Effector memory CD4-positive, alpha-beta T cell (primary cell): ENCODE measurements at regions not wholly inside any gene's neighbourhood (a gene's known extent, or its start where the extent isn't known, plus 50 kb on each side); places are given as distances from the start of the nearest gene placed in this dataset.

Experiments used
- DNase-seq, 3 donors: peaks; one replicate each; pipeline ENCODE4 v3.0.0-alpha.2; 2020
- H3K27ac ChIP-seq: 2 replicates; pipeline ENCODE4 v1.7.0; 2013; ENCODE audit warnings: mild to moderate bottlenecking, low read length, moderate library complexity; ENCODE audit not compliant: insufficient read depth, poor library complexity, severe bottlenecking
- H3K27me3 ChIP-seq: replicated peaks from 2 replicates; pipeline ENCODE4 v1.7.0; 2013; ENCODE audit warnings: mild to moderate bottlenecking, low read length; ENCODE audit not compliant: insufficient read depth, control insufficient read depth, poor library complexity, severe bottlenecking
- H3K36me3 ChIP-seq: 2 replicates; pipeline ENCODE4 v1.7.0; 2013; ENCODE audit warnings: mild to moderate bottlenecking, low read length, moderate library complexity; ENCODE audit not compliant: control insufficient read depth, insufficient read depth
- H3K4me1 ChIP-seq: 2 replicates; pipeline ENCODE4 v1.7.0; 2013; ENCODE audit warnings: low read length, mild to moderate bottlenecking; ENCODE audit not compliant: control insufficient read depth, insufficient read depth, poor library complexity, severe bottlenecking
- H3K4me3 ChIP-seq: 2 replicates; pipeline ENCODE4 v1.7.0; 2013; ENCODE audit warnings: low read length, low read depth, mild to moderate bottlenecking; ENCODE audit not compliant: insufficient read depth, poor library complexity, severe bottlenecking
- H3K9me3 ChIP-seq: 2 replicates; pipeline ENCODE4 v1.7.0; 2013; ENCODE audit warnings: mild to moderate bottlenecking, low read length, moderate library complexity; ENCODE audit not compliant: control insufficient read depth

DNA sequence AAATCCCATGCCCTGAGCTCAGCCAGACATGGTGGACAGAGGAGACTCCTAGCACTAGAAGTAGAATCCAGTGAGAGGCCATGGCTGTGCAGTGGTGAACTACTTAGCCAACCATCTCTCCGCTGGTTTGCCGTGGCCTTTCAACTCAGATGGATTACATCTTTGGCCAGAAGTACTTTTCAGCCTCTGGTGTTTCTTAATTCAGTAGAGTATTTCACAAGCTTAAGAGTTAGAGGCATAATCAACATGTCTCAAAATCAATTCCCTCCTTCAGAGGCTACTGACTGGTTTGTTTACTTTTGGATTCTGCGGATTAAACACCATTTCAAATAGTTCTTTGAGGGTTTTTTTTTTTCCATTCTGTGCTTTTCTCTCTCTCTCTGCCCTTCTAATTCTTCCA is 91.1 kb upstream of the PGRMC2 start:
- Histone ChIP-seq H3K27ac (no peak overlapping the region), H3K36me3 (no peaks in the 10 kb centered on the region), H3K4me1 (no peaks in the 10 kb centered on the region), H3K9me3 (no peaks in the 10 kb centered on the region), H3K27me3 (no peaks in the 10 kb centered on the region), H3K4me3 (no peak overlapping the region)
- DNase-seq: no peak

DNA sequence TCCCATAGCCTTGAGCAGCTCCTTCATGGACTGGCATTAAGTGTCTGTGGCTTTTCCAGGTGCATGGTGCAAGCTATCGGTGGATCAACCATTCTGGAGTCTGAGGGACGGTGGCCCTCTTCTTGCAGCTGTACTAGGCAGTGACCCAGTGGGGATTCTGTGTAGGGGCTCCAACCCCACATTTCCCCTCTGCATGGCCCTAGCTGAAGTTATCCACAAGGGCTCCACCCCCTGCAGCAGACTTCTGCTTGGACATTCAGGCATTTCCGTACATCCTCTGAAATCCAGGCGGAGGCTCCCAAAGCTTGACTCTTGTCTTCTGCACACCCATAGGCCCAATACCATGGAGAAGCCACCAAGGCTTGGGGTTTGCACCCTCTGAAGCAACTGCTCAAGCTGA is 89.3 kb upstream of the PGRMC2 start:
- Histone ChIP-seq H3K9me3 (no peaks in the 10 kb centered on the region), H3K4me3 (no peak overlapping the region), H3K36me3 (no peaks in the 10 kb centered on the region), H3K27ac (no peak overlapping the region), H3K27me3 (no peaks in the 10 kb centered on the region), H3K4me1 (no peaks in the 10 kb centered on the region)
- DNase-seq: no peak

DNA sequence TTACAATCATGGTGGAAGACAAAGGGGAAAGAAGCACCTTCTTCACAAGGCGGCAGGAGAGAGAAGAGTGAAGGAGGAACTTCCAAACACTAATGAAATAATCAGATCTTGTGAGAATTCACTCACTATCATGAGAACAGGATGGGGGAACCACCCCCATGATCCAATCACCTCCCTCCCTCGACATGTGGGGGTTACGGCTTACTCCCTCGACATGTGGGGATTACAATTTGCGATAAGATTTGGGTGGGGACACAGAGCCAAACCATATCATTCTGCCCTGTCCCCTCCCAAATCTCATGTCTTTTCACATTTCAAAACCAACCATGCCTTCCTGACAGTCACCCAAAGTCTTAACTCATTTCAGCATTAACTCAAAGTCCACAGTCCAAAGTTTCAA is 88.7 kb upstream of the PGRMC2 start:
- Histone ChIP-seq H3K27ac (no peak overlapping the region), H3K36me3 (no peaks in the 10 kb centered on the region), H3K27me3 (no peaks in the 10 kb centered on the region), H3K4me1 (no peaks in the 10 kb centered on the region), H3K4me3 (no peak overlapping the region), H3K9me3 (no peaks in the 10 kb centered on the region)
- DNase-seq: no peak

DNA sequence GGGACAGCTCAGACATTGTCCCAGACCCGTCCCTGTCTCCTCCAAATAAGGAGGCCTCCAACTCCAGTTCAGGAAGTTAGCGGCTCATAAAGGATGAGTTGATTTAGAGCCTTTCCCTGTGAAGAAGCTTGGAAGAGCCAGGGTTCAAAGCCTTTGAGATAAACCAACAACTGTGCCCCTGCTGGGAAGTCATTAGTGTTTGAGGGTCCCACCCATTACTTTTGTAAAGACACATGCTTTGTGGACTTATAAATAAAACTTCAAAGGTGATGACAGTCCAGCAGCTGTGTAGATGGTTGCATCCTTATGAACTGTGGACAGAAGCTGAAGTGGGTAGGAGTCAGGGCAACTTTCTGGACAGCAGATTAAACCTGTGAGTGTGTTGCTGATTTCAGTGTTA is 86.0 kb upstream of the PGRMC2 start:
- Histone ChIP-seq H3K4me1 (no peaks in the 10 kb centered on the region), H3K4me3 (no peak overlapping the region), H3K27ac (no peak overlapping the region), H3K36me3 (no peaks in the 10 kb centered on the region), H3K9me3 (no peaks in the 10 kb centered on the region), H3K27me3 (no peaks in the 10 kb centered on the region)
- DNase-seq: no peak

DNA sequence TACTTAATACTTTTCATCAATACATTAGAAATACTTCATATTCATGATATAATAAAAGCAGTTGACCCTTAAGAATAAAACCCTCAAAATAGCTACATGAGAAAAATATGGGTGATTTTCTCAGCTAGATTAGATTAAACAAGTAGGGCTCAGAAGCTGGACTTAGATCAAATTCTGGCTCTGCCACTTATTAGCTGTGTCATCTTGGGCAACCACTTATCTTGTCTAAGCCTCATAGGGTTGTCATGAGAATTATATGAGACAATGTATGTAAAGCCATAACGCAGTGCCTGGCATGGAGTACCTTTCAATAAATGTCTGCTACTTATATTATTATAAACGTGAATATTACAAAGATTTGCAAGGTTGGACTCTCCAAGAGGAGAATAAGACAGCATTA is 84.3 kb upstream of the PGRMC2 start:
- no peak overlapping the region for H3K27ac ChIP-seq
- no peak overlapping the region for H3K4me3 ChIP-seq
- no peaks in the 10 kb centered on the region for H3K9me3 ChIP-seq
- H3K27me3 ChIP-seq: no peaks in the 10 kb centered on the region
- no peak for DNase-seq
- H3K4me1 ChIP-seq: no peaks in the 10 kb centered on the region
- H3K36me3 ChIP-seq: no peaks in the 10 kb centered on the region

DNA sequence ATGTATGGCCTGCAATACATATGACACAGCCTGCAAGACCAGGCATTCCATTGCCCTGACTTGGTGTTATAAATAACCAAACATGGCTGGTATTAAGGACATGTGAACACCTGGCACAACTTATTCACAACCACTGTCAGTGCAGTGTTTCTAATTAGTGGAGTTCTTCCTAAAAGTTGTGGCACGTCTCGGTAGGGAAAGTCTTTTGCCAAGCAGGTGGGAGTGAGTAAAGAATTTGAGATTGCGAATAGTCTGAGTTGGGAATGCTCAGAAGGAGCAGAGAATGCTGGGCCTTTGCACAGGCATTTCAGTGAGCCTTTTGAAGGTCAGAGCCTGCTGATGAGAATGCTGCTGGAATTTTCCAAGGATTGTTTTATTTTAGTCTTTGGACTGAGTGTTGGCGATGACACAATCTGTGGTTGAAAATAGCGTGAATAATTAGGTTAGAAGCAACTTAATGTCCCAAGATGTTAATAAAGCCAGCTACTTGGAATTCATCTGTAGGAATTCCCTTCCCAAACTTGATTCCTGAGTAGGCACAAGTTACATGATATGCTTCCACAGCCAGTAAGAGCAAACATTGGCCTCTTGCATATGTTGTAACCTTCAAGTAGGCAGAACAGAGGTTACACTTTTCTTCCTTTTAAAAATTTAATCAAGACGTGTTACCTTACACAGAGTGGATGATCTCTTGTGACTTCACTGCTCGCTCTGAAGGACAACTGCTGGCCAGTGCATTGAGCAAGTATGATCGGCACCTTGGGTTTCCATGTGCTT is 83.6 kb upstream of the PGRMC2 start:
- Histone ChIP-seq H3K27me3 (no peaks in the 10 kb centered on the region), H3K9me3 (no peaks in the 10 kb centered on the region), H3K4me1 (no peaks in the 10 kb centered on the region), H3K27ac (no peak overlapping the region), H3K4me3 (no peak overlapping the region), H3K36me3 (no peaks in the 10 kb centered on the region)
- DNase-seq: no peak

DNA sequence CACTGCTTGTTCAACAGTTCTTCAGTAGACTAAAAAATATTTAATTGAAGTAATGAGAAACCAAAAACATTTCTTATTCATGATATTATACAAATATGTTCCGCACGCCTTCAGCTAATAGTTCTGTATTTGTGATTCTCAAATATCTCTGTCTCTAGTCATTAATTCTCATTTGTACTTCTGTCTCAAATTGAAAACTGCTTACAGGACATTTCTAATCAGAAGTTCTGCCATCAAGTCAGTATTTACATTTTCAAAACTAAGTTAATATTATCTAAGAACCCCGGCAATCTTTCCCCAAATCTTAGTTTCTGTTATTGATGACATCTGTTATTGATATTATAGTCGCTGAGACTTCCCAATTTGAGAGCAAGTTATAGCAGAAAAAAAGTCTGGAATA is 78.6 kb upstream of the PGRMC2 start:
- Histone ChIP-seq H3K27ac (no peak overlapping the region), H3K27me3 (no peaks in the 10 kb centered on the region), H3K4me3 (no peak overlapping the region), H3K4me1 (no peaks in the 10 kb centered on the region), H3K36me3 (no peaks in the 10 kb centered on the region), H3K9me3 (no peaks in the 10 kb centered on the region)
- no peak for DNase-seq

DNA sequence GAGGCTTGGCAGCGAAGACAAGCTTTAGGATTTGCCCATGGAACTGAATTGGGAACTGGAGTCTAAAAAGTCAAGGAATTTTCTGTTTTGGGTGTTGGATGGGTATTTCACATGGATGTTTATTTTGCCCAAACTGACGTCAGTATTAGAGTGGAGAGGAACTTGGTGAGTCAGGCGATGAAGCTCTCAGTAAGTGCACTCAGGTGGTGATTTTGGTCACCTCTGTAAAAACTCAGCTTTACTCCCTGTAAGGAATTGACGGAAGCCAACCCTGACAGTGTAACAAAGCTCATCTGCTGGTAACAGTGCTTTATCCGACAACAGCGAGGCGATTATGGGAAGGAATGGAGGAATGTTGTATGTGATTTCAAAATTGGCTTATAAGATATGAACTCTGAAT is 77.0 kb upstream of the PGRMC2 start:
- no peaks in the 10 kb centered on the region for H3K27me3 ChIP-seq
- H3K4me1 ChIP-seq: no peaks in the 10 kb centered on the region
- H3K4me3 ChIP-seq: no peak overlapping the region
- H3K27ac ChIP-seq: no peak overlapping the region
- no peak for DNase-seq
- no peaks in the 10 kb centered on the region for H3K36me3 ChIP-seq
- no peaks in the 10 kb centered on the region for H3K9me3 ChIP-seq

DNA sequence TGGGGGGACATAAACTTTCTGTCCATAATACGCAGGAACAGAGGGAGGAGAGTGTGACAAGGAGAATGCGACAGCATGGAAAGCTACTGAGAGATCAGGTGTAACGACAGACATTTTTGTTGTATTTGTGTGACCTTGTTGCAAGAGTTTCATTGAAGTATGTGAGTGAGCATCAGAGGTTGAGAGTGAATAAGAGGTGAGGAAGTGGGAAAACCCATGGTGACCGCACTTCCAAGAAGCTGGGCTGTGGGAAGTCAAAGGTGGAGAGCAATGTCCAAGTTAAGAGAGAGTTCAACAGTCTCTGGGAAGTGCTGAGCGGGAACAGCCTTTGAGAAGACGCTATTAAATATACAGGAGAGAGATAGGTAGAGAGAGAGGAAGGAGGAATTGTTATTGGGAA is 76.4 kb upstream of the PGRMC2 start:
- Histone ChIP-seq H3K4me3 (no peak overlapping the region), H3K36me3 (no peaks in the 10 kb centered on the region), H3K27ac (no peak overlapping the region), H3K27me3 (no peaks in the 10 kb centered on the region), H3K9me3 (no peaks in the 10 kb centered on the region), H3K4me1 (no peaks in the 10 kb centered on the region)
- no peak for DNase-seq

DNA sequence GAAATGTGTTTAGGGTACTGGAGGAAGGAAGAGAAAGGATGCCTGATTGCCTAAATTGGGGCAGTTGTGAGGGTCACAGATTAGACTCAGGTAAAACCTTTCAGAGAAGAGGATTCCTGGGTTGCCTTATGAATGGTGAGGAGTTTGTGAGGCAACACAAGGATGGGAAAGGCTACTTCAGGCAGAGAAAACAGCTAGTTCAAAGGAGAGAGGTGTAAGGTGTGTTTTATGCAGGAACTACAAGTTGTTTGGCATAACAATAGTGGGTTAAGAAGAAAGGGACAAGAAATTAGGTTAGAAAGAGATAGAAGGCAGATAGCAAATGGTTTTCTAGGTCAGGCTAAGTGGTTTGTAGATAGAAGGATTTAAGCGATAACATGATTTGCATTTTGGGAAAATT is 75.1 kb upstream of the PGRMC2 start:
- Histone ChIP-seq H3K4me1 (no peaks in the 10 kb centered on the region), H3K27me3 (no peaks in the 10 kb centered on the region), H3K9me3 (no peaks in the 10 kb centered on the region), H3K4me3 (no peak overlapping the region), H3K27ac (no peak overlapping the region), H3K36me3 (no peaks in the 10 kb centered on the region)
- no peak for DNase-seq
